ENCODE measurements at regions not wholly inside any gene's neighbourhood (a gene's known extent, or its start where the extent isn't known, plus 50 kb on each side); places are given as distances from the start of the nearest gene placed in this dataset.

DNA sequence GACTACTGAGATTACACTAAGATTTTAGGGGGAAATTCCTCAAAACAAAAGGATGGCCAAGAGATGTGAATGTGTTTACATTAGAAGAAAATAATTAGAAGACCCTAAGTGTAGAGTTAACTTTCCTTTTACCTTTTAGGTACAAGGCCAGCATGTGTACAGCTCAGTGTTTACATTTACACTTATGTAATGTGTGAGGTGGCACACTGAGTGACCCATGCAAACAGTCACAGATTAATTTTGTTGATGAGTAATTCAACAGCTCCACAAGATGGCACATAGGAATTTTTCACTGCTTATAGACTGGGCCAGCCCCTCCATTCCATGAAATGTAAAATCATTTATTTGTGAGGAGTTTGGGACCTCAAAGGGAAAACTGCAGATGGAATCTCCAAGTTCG, 90.1 kb upstream of the SLC12A2 start:
- no peak overlapping the region for H3K4me2 ChIP-seq (ENCODE audit: low read length)
- H3K27ac ChIP-seq (ENCODE audit: low read length) = no peak overlapping the region
- no peak overlapping the region for H3K4me3 ChIP-seq (ENCODE audit: low read length)
- no peak overlapping the region for H2AFZ ChIP-seq (ENCODE audit: low read depth, low read length)
- no peak overlapping the region for H3K9ac ChIP-seq (ENCODE audit: low read length)
- H3K27me3 ChIP-seq (ENCODE audit: low read depth, low read length) = no peaks in the 10 kb centered on the region
- no peaks in the 10 kb centered on the region for H3K9me3 ChIP-seq (ENCODE audit: insufficient read depth, low read length)
- H3K36me3 ChIP-seq (replicated peaks; ENCODE audit: low read depth, low read length) = no peaks in the 10 kb centered on the region
- TF ChIP-seq, protein P1, sequence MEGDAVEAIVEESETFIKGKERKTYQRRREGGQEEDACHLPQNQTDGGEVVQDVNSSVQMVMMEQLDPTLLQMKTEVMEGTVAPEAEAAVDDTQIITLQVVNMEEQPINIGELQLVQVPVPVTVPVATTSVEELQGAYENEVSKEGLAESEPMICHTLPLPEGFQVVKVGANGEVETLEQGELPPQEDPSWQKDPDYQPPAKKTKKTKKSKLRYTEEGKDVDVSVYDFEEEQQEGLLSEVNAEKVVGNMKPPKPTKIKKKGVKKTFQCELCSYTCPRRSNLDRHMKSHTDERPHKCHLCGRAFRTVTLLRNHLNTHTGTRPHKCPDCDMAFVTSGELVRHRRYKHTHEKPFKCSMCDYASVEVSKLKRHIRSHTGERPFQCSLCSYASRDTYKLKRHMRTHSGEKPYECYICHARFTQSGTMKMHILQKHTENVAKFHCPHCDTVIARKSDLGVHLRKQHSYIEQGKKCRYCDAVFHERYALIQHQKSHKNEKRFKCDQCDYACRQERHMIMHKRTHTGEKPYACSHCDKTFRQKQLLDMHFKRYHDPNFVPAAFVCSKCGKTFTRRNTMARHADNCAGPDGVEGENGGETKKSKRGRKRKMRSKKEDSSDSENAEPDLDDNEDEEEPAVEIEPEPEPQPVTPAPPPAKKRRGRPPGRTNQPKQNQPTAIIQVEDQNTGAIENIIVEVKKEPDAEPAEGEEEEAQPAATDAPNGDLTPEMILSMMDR (IDR thresholded peaks at IDR 0.05; ENCODE audit: low read depth, low read length) = no peak
- no peak for TF ChIP-seq EZH2phosphoT487 (IDR thresholded peaks at IDR 0.05; ENCODE audit: low read depth)
- no peaks in the 10 kb centered on the region for H3K79me2 ChIP-seq (ENCODE audit: low read length)
- no peaks in the 10 kb centered on the region for H4K20me1 ChIP-seq (ENCODE audit: insufficient read depth, low read length)
- peaks cover 12% of the 10 kb centered on the region for H3K4me1 ChIP-seq (ENCODE audit: low read length)

GRCh38 chr5:127994087-127994660, 89.4 kb upstream of the SLC12A2 start:
- H3K9me3 ChIP-seq (ENCODE audit: insufficient read depth, low read length) = no peaks in the 10 kb centered on the region
- TF ChIP-seq EZH2phosphoT487 (IDR thresholded peaks at IDR 0.05; ENCODE audit: low read depth) = no peak
- peaks cover 12% of the 10 kb centered on the region for H3K4me1 ChIP-seq (ENCODE audit: low read length)
- H4K20me1 ChIP-seq (ENCODE audit: insufficient read depth, low read length) = no peaks in the 10 kb centered on the region
- no peak overlapping the region for H3K9ac ChIP-seq (ENCODE audit: low read length)
- H3K4me3 ChIP-seq (ENCODE audit: low read length) = no peak overlapping the region
- no peak overlapping the region for H3K27ac ChIP-seq (ENCODE audit: low read length)
- H3K79me2 ChIP-seq (ENCODE audit: low read length) = no peaks in the 10 kb centered on the region
- no peak overlapping the region for H3K4me2 ChIP-seq (ENCODE audit: low read length)
- H3K27me3 ChIP-seq (ENCODE audit: low read depth, low read length) = no peaks in the 10 kb centered on the region
- H3K36me3 ChIP-seq (replicated peaks; ENCODE audit: low read depth, low read length) = no peaks in the 10 kb centered on the region
- no peak overlapping the region for H2AFZ ChIP-seq (ENCODE audit: low read depth, low read length)

DNA sequence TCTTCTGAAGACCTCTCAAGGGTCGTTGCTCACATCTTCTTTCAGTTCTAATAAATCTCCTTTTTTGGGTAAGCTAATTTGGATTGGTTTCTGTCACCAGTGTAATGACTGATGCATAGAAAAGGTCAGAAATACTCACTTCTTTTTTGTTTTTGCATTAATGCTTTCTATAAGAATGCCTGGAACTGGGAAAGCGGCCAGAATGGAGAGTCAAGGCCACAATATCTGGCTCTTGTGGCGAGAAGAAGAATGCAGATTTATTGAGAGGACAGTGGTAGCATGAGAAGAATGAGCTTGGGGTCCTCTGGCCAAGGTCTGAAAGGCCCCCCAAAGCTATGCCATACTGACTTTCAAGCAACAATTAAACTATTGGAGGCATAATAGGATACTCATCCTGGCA, 88.0 kb upstream of the SLC12A2 start:
- no peaks in the 10 kb centered on the region for H3K9me3 ChIP-seq (ENCODE audit: insufficient read depth, low read length)
- TF ChIP-seq, protein P1 (IDR thresholded peaks at IDR 0.05; ENCODE audit: low read depth, low read length) = no peak
- TF ChIP-seq EZH2phosphoT487 (IDR thresholded peaks at IDR 0.05; ENCODE audit: low read depth) = no peak

DNA sequence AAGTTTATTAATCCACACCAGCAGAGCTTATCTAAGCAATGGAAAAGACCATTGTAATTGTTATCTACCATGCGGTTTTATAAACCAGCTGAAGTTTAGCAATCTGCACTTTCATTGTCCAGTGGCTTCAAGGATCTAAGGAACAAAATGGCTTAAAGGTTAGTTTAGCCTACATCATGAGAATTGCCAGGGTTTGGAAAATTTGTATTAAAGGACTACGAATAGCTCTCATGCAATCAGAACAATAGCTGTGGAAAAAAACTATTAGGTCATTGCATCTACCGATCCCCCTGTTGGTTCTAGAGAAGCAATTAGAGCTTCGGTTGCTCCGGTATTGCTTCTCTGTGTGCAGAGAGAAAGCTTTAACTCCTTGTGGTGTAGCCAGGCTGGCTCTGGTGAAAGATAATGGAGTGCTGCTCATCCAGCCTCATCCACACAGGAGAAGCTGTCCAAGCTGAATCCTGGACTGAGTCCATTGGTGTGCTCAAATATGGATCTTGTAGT, 86.3 kb upstream of the SLC12A2 start:
- H4K20me1 ChIP-seq (ENCODE audit: insufficient read depth, low read length) = no peaks in the 10 kb centered on the region
- peaks cover 12% of the 10 kb centered on the region for H3K4me1 ChIP-seq (ENCODE audit: low read length)
- no peak overlapping the region for H3K4me3 ChIP-seq (ENCODE audit: low read length)
- no peaks in the 10 kb centered on the region for H3K36me3 ChIP-seq (replicated peaks; ENCODE audit: low read depth, low read length)
- H2AFZ ChIP-seq (ENCODE audit: low read depth, low read length) = no peak overlapping the region
- TF ChIP-seq, protein P1 (IDR thresholded peaks at IDR 0.05; ENCODE audit: low read depth, low read length) = no peak
- no peak for TF ChIP-seq EZH2phosphoT487 (IDR thresholded peaks at IDR 0.05; ENCODE audit: low read depth)
- H3K79me2 ChIP-seq (ENCODE audit: low read length) = no peaks in the 10 kb centered on the region
- H3K9ac ChIP-seq (ENCODE audit: low read length) = no peak overlapping the region
- H3K4me2 ChIP-seq (ENCODE audit: low read length) = no peak overlapping the region
- H3K9me3 ChIP-seq (ENCODE audit: insufficient read depth, low read length) = no peaks in the 10 kb centered on the region
- H3K27me3 ChIP-seq (ENCODE audit: low read depth, low read length) = no peaks in the 10 kb centered on the region
- no peak overlapping the region for H3K27ac ChIP-seq (ENCODE audit: low read length)

More for the DNA sequence above, 88.0 kb upstream of the SLC12A2 start:
- Histone ChIP-seq H3K4me3 (ENCODE audit: low read length) (no peak overlapping the region), H3K79me2 (ENCODE audit: low read length) (no peaks in the 10 kb centered on the region), H3K27me3 (ENCODE audit: low read depth, low read length) (no peaks in the 10 kb centered on the region), H3K36me3 (replicated peaks; ENCODE audit: low read depth, low read length) (no peaks in the 10 kb centered on the region), H3K9ac (ENCODE audit: low read length) (no peak overlapping the region), H3K4me1 (ENCODE audit: low read length) (peaks cover 12% of the 10 kb centered on the region), H4K20me1 (ENCODE audit: insufficient read depth, low read length) (no peaks in the 10 kb centered on the region), H2AFZ (ENCODE audit: low read depth, low read length) (no peak overlapping the region), H3K4me2 (ENCODE audit: low read length) (peak overlapping the region; percentile 20), H3K27ac (ENCODE audit: low read length) (0 out of 2 replicates have a peak overlapping the region, but pooled peaks have one; percentile 42)
